Panc1 (cell line): ENCODE measurements at regions not wholly inside any gene's neighbourhood (a gene's known extent, or its start where the extent isn't known, plus 50 kb on each side); places are given as distances from the start of the nearest gene placed in this dataset.

Experiments used
- CTCF ChIP-seq: fragments of 450-650 bp; IDR thresholded peaks from 2 replicates; pipeline ENCODE4 v1.5.1; 2017; ENCODE audit warnings: mild to moderate bottlenecking
- POLR2AphosphoS5 ChIP-seq: IDR thresholded peaks from 2 replicates; pipeline ENCODE4 v1.6.1; 2012; ENCODE audit warnings: mild to moderate bottlenecking, low read depth, low read length, moderate library complexity
- REST ChIP-seq, 2 experiments: IDR thresholded peaks; 2 replicates each; pipeline ENCODE4 v1.6.1; 2011 to 2012; ENCODE audit warnings: low read depth in 2 of 2, control low read depth in 1 of 2, low read length in 1 of 2, mild to moderate bottlenecking in 1 of 2, moderate library complexity in 1 of 2; ENCODE audit not compliant: insufficient read depth in 1 of 2
- SIN3A ChIP-seq: IDR thresholded peaks from 2 replicates; pipeline ENCODE4 v1.6.1; 2012; ENCODE audit warnings: low read depth, mild to moderate bottlenecking, low read length, moderate library complexity, borderline replicate concordance; ENCODE audit not compliant: insufficient read depth
- TCF7L2 ChIP-seq: IDR thresholded peaks from 2 replicates; pipeline ENCODE4 v1.6.1; 2011; ENCODE audit warnings: mild to moderate bottlenecking, low read depth, low read length, inconsistent platforms

GRCh38 chr19:31648347-31648746 is 299.1 kb upstream of the TSHZ3 start:
- TF ChIP-seq CTCF (no peak), POLR2AphosphoS5 (no peak), TCF7L2 (no peak), REST (IDR thresholded peaks at IDR 0.05; ENCODE audit: insufficient read depth in 1 of 2, low read depth in 2 of 2, low read length in 1 of 2) (no peak), SIN3A (no peak)
